ENCODE measurements at regions not wholly inside any gene's neighbourhood (a gene's known extent, or its start where the extent isn't known, plus 50 kb on each side); places are given as distances from the start of the nearest gene placed in this dataset.

DNA sequence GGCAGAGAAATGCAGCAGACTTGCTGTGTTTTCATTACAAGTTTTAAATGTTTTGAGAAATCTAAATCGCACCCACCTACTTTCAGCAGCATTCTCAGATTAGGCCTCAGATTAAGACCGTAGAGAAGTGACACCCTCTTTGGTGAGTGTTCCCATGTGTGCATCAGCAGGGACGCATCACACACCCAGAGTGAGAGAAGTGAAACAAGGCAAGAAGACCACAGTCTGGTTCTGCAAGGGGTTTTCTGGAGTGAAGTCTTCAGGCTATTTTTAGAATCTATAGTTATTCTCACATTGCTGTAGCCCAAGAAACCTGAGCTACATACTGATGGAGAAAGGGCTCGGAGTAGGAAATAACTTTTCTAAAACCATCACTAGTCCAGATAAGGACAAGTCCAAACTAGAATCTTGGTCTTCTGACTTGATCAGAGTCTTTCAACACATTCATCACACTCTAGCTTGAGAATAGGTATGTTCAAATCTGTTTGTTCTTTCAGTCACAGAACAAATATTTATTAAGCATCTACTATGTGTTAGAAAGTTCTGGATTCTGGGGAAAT lies 1216.6 kb upstream of the PIK3C3 start:
- Histone ChIP-seq H3K9me3 (replicated peaks in 1 of 2; ENCODE audit: control insufficient read depth in 2 of 2, insufficient read depth in 1 of 2, low read depth in 1 of 2, low read length in 2 of 2) (no peaks in the 10 kb centered on the region), H2BK15ac (ENCODE audit: low read length) (no peak overlapping the region), H3K4ac (ENCODE audit: low read length) (no peak overlapping the region), H3K79me1 (ENCODE audit: low read depth, low read length) (no peaks in the 10 kb centered on the region), H2AK5ac (ENCODE audit: low read depth, low read length) (no peak overlapping the region), H3K36me3 (replicated peaks in 1 of 2; ENCODE audit: control insufficient read depth in 2 of 2, insufficient read depth in 2 of 2, low read length in 2 of 2) (no peaks in the 10 kb centered on the region), H3K4me1 (ENCODE audit: control insufficient read depth in 2 of 2, insufficient read depth in 1 of 2, low read depth in 1 of 2, low read length in 2 of 2) (no peaks in the 10 kb centered on the region), H2AFZ (ENCODE audit: low read length) (no peak overlapping the region), H3K4me2 (ENCODE audit: insufficient read depth, low read length, poor library complexity, severe bottlenecking) (no peak overlapping the region), H4K91ac (ENCODE audit: low read depth, low read length, poor library complexity) (no peak overlapping the region), H3K4me3 (ENCODE audit: low read length in 2 of 2) (no peak overlapping the region), H3K23ac (ENCODE audit: low read depth, low read length, poor library complexity) (no peak overlapping the region), H3K27me3 (ENCODE audit: control insufficient read depth in 3 of 3, insufficient read depth in 3 of 3, low read depth in 1 of 3, low read length in 3 of 3) (no peaks in the 10 kb centered on the region), H3K18ac (ENCODE audit: low read length) (no peak overlapping the region), H3K14ac (ENCODE audit: low read length) (no peak overlapping the region), H4K8ac (ENCODE audit: low read depth, low read length) (no peak overlapping the region), H3K9ac (ENCODE audit: low read depth, low read length, poor library complexity) (no peak overlapping the region), H2BK5ac (ENCODE audit: low read length) (no peak overlapping the region), H2BK120ac (ENCODE audit: low read depth, low read length) (no peak overlapping the region), H2BK12ac (ENCODE audit: low read length) (no peak overlapping the region), H3K27ac (replicated peaks; ENCODE audit: low read length) (no peak overlapping the region)
- no CpG with 5 or more reads among the region's 4 CpGs for WGBS, 2 donors (ENCODE audit: extremely low coverage in 2 of 2, insufficient read length in 2 of 2, insufficient replicate concordance in 1 of 2)
- no peak for DNase-seq (ENCODE audit: low spot score)

DNA sequence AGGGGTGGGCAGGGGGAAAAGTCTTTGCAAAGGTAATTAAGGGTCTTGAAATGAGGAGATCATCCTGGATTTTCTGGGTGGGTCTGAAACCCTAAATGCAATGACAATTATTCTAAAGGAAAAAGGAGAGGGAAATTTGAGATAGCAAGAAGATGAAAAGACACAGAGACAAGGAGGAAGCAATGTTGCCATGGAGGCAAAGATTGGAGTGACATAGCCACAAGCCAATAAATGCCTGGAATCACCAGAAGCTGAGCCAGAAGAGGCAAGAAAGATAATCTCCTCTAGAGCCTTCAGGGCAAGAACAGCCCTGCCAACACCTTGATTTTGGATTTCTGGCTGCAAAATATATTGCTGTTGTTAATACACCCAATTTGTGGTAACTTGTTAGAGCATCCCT lies 1246.3 kb upstream of the PIK3C3 start:
- Histone ChIP-seq H2BK5ac (ENCODE audit: low read length) (no peak overlapping the region), H3K27me3 (ENCODE audit: control insufficient read depth in 3 of 3, insufficient read depth in 3 of 3, low read depth in 1 of 3, low read length in 3 of 3) (no peaks in the 10 kb centered on the region), H3K9ac (ENCODE audit: low read depth, low read length, poor library complexity) (no peak overlapping the region), H2AK5ac (ENCODE audit: low read depth, low read length) (no peak overlapping the region), H3K36me3 (replicated peaks in 1 of 2; ENCODE audit: control insufficient read depth in 2 of 2, insufficient read depth in 2 of 2, low read length in 2 of 2) (no peaks in the 10 kb centered on the region), H3K23ac (ENCODE audit: low read depth, low read length, poor library complexity) (no peak overlapping the region), H3K27ac (replicated peaks; ENCODE audit: low read length) (no peak overlapping the region), H4K91ac (ENCODE audit: low read depth, low read length, poor library complexity) (no peak overlapping the region), H3K4me1 (ENCODE audit: control insufficient read depth in 2 of 2, insufficient read depth in 1 of 2, low read depth in 1 of 2, low read length in 2 of 2) (peaks cover 0 to 2% of the 10 kb centered on the region in 2 donors), H3K9me3 (replicated peaks in 1 of 2; ENCODE audit: control insufficient read depth in 2 of 2, insufficient read depth in 1 of 2, low read depth in 1 of 2, low read length in 2 of 2) (no peaks in the 10 kb centered on the region), H2BK15ac (ENCODE audit: low read length) (no peak overlapping the region), H2AFZ (ENCODE audit: low read length) (no peak overlapping the region), H4K8ac (ENCODE audit: low read depth, low read length) (no peak overlapping the region), H2BK120ac (ENCODE audit: low read depth, low read length) (no peak overlapping the region), H3K4me3 (ENCODE audit: low read length in 2 of 2) (no peak overlapping the region), H2BK12ac (ENCODE audit: low read length) (no peak overlapping the region), H3K4ac (ENCODE audit: low read length) (no peak overlapping the region), H3K14ac (ENCODE audit: low read length) (no peak overlapping the region), H3K18ac (ENCODE audit: low read length) (no peak overlapping the region), H3K4me2 (ENCODE audit: insufficient read depth, low read length, poor library complexity, severe bottlenecking) (no peak overlapping the region), H3K79me1 (ENCODE audit: low read depth, low read length) (no peaks in the 10 kb centered on the region)
- DNase-seq (ENCODE audit: low spot score) = no peak

DNA sequence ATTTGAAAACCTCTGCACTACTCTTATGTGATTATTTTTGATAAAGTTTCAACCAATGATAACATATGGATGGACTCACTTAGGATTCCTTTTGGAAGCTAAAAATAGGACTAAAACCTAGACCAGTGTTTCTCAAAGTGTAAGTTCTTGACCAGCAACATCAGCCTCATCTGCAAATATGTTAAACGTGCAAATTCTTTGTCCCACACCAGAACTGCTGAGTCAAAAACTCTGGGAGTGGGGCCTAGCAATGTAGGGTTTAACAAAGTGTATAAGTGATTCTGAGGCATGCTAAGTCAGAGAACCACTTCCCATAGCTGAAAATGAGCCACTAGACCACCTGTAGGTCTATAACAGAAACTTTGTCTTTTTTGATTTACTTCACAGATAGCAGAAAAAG lies 1247.2 kb upstream of the PIK3C3 start:
- Histone ChIP-seq H3K4me3 (ENCODE audit: low read length in 2 of 2) (no peak overlapping the region), H4K8ac (ENCODE audit: low read depth, low read length) (no peak overlapping the region), H2AFZ (ENCODE audit: low read length) (no peak overlapping the region), H3K9ac (ENCODE audit: low read depth, low read length, poor library complexity) (no peak overlapping the region), H2BK5ac (ENCODE audit: low read length) (no peak overlapping the region), H3K79me1 (ENCODE audit: low read depth, low read length) (no peaks in the 10 kb centered on the region), H2BK15ac (ENCODE audit: low read length) (no peak overlapping the region), H3K4me2 (ENCODE audit: insufficient read depth, low read length, poor library complexity, severe bottlenecking) (no peak overlapping the region), H2BK120ac (ENCODE audit: low read depth, low read length) (no peak overlapping the region), H3K4ac (ENCODE audit: low read length) (no peak overlapping the region), H3K9me3 (replicated peaks in 1 of 2; ENCODE audit: control insufficient read depth in 2 of 2, insufficient read depth in 1 of 2, low read depth in 1 of 2, low read length in 2 of 2) (no peaks in the 10 kb centered on the region), H3K23ac (ENCODE audit: low read depth, low read length, poor library complexity) (no peak overlapping the region), H3K18ac (ENCODE audit: low read length) (no peak overlapping the region), H3K27ac (replicated peaks; ENCODE audit: low read length) (no peak overlapping the region), H3K14ac (ENCODE audit: low read length) (no peak overlapping the region), H2BK12ac (ENCODE audit: low read length) (no peak overlapping the region), H3K36me3 (replicated peaks in 1 of 2; ENCODE audit: control insufficient read depth in 2 of 2, insufficient read depth in 2 of 2, low read length in 2 of 2) (no peaks in the 10 kb centered on the region), H2AK5ac (ENCODE audit: low read depth, low read length) (no peak overlapping the region), H3K27me3 (ENCODE audit: control insufficient read depth in 3 of 3, insufficient read depth in 3 of 3, low read depth in 1 of 3, low read length in 3 of 3) (no peaks in the 10 kb centered on the region), H4K91ac (ENCODE audit: low read depth, low read length, poor library complexity) (no peak overlapping the region), H3K4me1 (ENCODE audit: control insufficient read depth in 2 of 2, insufficient read depth in 1 of 2, low read depth in 1 of 2, low read length in 2 of 2) (peaks cover 0 to 2% of the 10 kb centered on the region in 2 donors)
- no peak for DNase-seq (ENCODE audit: low spot score)
- no CpG with 5 or more reads among the region's 1 CpG for WGBS, 2 donors (ENCODE audit: extremely low coverage in 2 of 2, insufficient read length in 2 of 2, insufficient replicate concordance in 1 of 2)

DNA sequence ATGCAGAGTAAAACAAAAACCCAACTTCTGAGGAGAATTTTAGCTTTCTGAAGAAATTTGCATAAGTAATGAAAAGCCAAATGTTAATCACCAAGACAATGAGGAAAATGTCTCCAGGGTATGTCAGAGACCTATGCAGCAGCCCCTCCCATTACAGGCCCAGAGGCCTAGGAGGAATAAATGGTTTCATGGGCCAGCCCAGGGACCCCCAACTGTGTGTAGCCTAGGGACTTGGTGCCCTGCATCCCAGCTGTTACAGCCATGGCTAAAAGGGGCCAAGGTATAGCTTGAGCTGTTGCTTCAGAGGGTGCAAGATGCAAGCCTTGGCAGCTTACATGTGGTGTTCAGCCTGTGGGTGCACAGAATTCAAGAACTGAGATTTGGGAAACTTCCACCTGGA lies 1256.9 kb upstream of the PIK3C3 start:
- Histone ChIP-seq H3K9ac (ENCODE audit: low read depth, low read length, poor library complexity) (no peak overlapping the region), H2AFZ (ENCODE audit: low read length) (no peak overlapping the region), H3K23ac (ENCODE audit: low read depth, low read length, poor library complexity) (no peak overlapping the region), H3K4ac (ENCODE audit: low read length) (no peak overlapping the region), H2BK120ac (ENCODE audit: low read depth, low read length) (no peak overlapping the region), H2BK12ac (ENCODE audit: low read length) (no peak overlapping the region), H3K27ac (replicated peaks; ENCODE audit: low read length) (no peak overlapping the region), H3K4me1 (ENCODE audit: control insufficient read depth in 2 of 2, insufficient read depth in 1 of 2, low read depth in 1 of 2, low read length in 2 of 2) (no peaks in the 10 kb centered on the region), H4K8ac (ENCODE audit: low read depth, low read length) (no peak overlapping the region), H2AK5ac (ENCODE audit: low read depth, low read length) (no peak overlapping the region), H3K14ac (ENCODE audit: low read length) (no peak overlapping the region), H3K18ac (ENCODE audit: low read length) (no peak overlapping the region), H3K79me1 (ENCODE audit: low read depth, low read length) (no peaks in the 10 kb centered on the region), H3K27me3 (ENCODE audit: control insufficient read depth in 3 of 3, insufficient read depth in 3 of 3, low read depth in 1 of 3, low read length in 3 of 3) (no peaks in the 10 kb centered on the region), H3K36me3 (replicated peaks in 1 of 2; ENCODE audit: control insufficient read depth in 2 of 2, insufficient read depth in 2 of 2, low read length in 2 of 2) (no peaks in the 10 kb centered on the region), H2BK5ac (ENCODE audit: low read length) (no peak overlapping the region), H3K4me3 (ENCODE audit: low read length in 2 of 2) (no peak overlapping the region), H3K9me3 (replicated peaks in 1 of 2; ENCODE audit: control insufficient read depth in 2 of 2, insufficient read depth in 1 of 2, low read depth in 1 of 2, low read length in 2 of 2) (no peaks in the 10 kb centered on the region), H2BK15ac (ENCODE audit: low read length) (no peak overlapping the region), H4K91ac (ENCODE audit: low read depth, low read length, poor library complexity) (no peak overlapping the region), H3K4me2 (ENCODE audit: insufficient read depth, low read length, poor library complexity, severe bottlenecking) (no peak overlapping the region)
- no peak for DNase-seq (ENCODE audit: low spot score)

Measured in neuronal stem cell (in vitro differentiated cells).